ENCODE measurements at regions not wholly inside any gene's neighbourhood (a gene's known extent, or its start where the extent isn't known, plus 50 kb on each side); places are given as distances from the start of the nearest gene placed in this dataset.

GRCh38 chr20:63066506-63067265 lies 59.9 kb upstream of the BHLHE23 start:
- Histone ChIP-seq H3K9me2 (replicated peaks; ENCODE audit: low read length) (no peaks in the 10 kb centered on the region), H3K27ac (ENCODE audit: low read length) (no peak overlapping the region), H3K9ac (ENCODE audit: low read length) (no peak overlapping the region), H3K27me3 (ENCODE audit: low read length) (peaks cover 14% of the 10 kb centered on the region; the same call in 1 of the 2 replicates), H3K9me3 (ENCODE audit: low read length) (no peaks in the 10 kb centered on the region), H3F3A (ENCODE audit: low read length, unreplicated experiment) (no peaks in the 10 kb centered on the region), H4K20me1 (ENCODE audit: low read length) (no peaks in the 10 kb centered on the region), H3K4me2 (ENCODE audit: low read length) (no peak overlapping the region), H3K79me2 (ENCODE audit: low read length) (no peaks in the 10 kb centered on the region), H2AFZ (ENCODE audit: low read length) (no peak overlapping the region), H3K4me3 (ENCODE audit: low read length) (no peak overlapping the region), H3K36me3 (ENCODE audit: low read depth, low read length) (no peaks in the 10 kb centered on the region), H3K4me1 (ENCODE audit: insufficient read depth, low read length) (no peaks in the 10 kb centered on the region; the same call in 1 of the 2 replicates)
- intact Hi-C loops (cut with micrococcal nuclease) = no loop called here
- ChIA-PET CTCF (no interaction called here), POLR2A (ENCODE audit: unreplicated experiment) (no interaction called here)
- TF ChIP-seq EZH2 (IDR thresholded peaks at IDR 0.05; ENCODE audit: low read length, unreplicated experiment) = no peak
- no peak for TF ChIP-seq EZH2phosphoT487 (IDR thresholded peaks at IDR 0.05; ENCODE audit: borderline replicate concordance, low read length)
- TF ChIP-seq, protein P1, sequence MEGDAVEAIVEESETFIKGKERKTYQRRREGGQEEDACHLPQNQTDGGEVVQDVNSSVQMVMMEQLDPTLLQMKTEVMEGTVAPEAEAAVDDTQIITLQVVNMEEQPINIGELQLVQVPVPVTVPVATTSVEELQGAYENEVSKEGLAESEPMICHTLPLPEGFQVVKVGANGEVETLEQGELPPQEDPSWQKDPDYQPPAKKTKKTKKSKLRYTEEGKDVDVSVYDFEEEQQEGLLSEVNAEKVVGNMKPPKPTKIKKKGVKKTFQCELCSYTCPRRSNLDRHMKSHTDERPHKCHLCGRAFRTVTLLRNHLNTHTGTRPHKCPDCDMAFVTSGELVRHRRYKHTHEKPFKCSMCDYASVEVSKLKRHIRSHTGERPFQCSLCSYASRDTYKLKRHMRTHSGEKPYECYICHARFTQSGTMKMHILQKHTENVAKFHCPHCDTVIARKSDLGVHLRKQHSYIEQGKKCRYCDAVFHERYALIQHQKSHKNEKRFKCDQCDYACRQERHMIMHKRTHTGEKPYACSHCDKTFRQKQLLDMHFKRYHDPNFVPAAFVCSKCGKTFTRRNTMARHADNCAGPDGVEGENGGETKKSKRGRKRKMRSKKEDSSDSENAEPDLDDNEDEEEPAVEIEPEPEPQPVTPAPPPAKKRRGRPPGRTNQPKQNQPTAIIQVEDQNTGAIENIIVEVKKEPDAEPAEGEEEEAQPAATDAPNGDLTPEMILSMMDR (conservative IDR thresholded peaks at IDR 0.05; ENCODE audit: low read depth, low read length) = no peak
- ATAC-seq = no peak
- no peak for DNase-seq
- no TSS peak for BruUV-seq (replicated peaks)

DNA sequence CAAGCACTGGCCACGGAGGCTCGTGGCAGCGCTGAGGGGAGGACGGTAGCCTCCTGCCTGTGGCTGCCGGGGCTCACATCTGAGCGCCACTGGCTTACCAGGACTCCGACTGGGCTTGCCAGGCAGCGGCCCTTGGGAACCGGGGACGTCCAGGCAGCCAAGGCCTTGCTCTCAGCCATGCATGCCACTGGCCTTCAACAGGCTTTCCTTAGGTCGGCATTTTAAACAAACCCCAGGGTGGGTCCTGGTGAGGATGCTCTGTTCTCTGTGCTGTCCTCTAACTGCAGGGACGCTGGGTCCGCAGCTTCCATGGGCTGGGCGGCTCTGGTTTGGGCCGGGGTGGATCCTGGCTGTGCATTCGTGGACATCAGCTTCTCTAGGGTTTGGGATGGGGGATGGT lies 59.1 kb upstream of the BHLHE23 start:
- no peak for DNase-seq
- TF ChIP-seq, protein P1 (conservative IDR thresholded peaks at IDR 0.05; ENCODE audit: low read depth, low read length) = no peak
- no peak for TF ChIP-seq EZH2phosphoT487 (IDR thresholded peaks at IDR 0.05; ENCODE audit: borderline replicate concordance, low read length)
- no peak for TF ChIP-seq EZH2 (IDR thresholded peaks at IDR 0.05; ENCODE audit: low read length, unreplicated experiment)
- Histone ChIP-seq H3K27ac (ENCODE audit: low read length) (no peak overlapping the region), H4K20me1 (ENCODE audit: low read length) (no peaks in the 10 kb centered on the region), H3K9me2 (replicated peaks; ENCODE audit: low read length) (no peaks in the 10 kb centered on the region), H3K9ac (ENCODE audit: low read length) (no peak overlapping the region), H3K4me1 (ENCODE audit: insufficient read depth, low read length) (no peaks in the 10 kb centered on the region), H3K27me3 (ENCODE audit: low read length) (peaks cover 14% of the 10 kb centered on the region; the same call in 1 of the 2 replicates), H2AFZ (ENCODE audit: low read length) (no peak overlapping the region), H3K4me2 (ENCODE audit: low read length) (no peak overlapping the region), H3F3A (ENCODE audit: low read length, unreplicated experiment) (no peaks in the 10 kb centered on the region), H3K4me3 (ENCODE audit: low read length) (no peak overlapping the region), H3K79me2 (ENCODE audit: low read length) (no peaks in the 10 kb centered on the region), H3K36me3 (ENCODE audit: low read depth, low read length) (no peaks in the 10 kb centered on the region), H3K9me3 (ENCODE audit: low read length) (no peaks in the 10 kb centered on the region)
- no TSS peak for BruUV-seq (replicated peaks)
- ChIA-PET POLR2A (ENCODE audit: unreplicated experiment) (no interaction called here), CTCF (no interaction called here)
- intact Hi-C loops (cut with micrococcal nuclease) = no loop called here
- ATAC-seq = no peak

All from PC-3 (cell line).